Spleen (tissue), 11 donors: ENCODE measurements at regions not wholly inside any gene's neighbourhood (a gene's known extent, or its start where the extent isn't known, plus 50 kb on each side); places are given as distances from the start of the nearest gene placed in this dataset.

Experiments used
- DNase-seq: peaks from one replicate; pipeline ENCODE4 v3.0.0-alpha.2; 2020
- H3K27ac ChIP-seq, 8 donors: fragments of 200-600 bp; sonication (generic) in 7 of 8; 1 replicate in 4 of 8; 2 replicates in 4 of 8; pipeline versions ENCODE4 v1.5.0 to v1.8.0; 2016 to 2021; ENCODE audit warnings: inconsistent platforms in 4 of 8, mild to moderate bottlenecking in 4 of 8, moderate library complexity in 1 of 8
- H3K27me3 ChIP-seq, 7 donors: fragments of 200-600 bp; sonication (generic) in 6 of 7; replicated peaks in 1 of 7; 1 replicate in 4 of 7; 2 replicates in 3 of 7; pipeline versions ENCODE4 v1.5.0 to v1.8.0; 2016 to 2021; ENCODE audit warnings: inconsistent platforms in 3 of 7, mild to moderate bottlenecking in 1 of 7
- H3K36me3 ChIP-seq, 6 donors: fragments of 200-600 bp; sonication (generic) in 5 of 6; 1 replicate in 4 of 6; 2 replicates in 2 of 6; pipeline versions ENCODE4 v1.5.0 to v1.8.0; 2016 to 2021; ENCODE audit warnings: inconsistent platforms in 2 of 6
- H3K4me1 ChIP-seq, 6 donors: fragments of 200-600 bp; sonication (generic) in 5 of 6; 1 replicate in 3 of 6; 2 replicates in 3 of 6; pipeline versions ENCODE4 v1.5.0 to v1.8.0; 2016 to 2021; ENCODE audit warnings: inconsistent platforms in 3 of 6
- H3K4me3 ChIP-seq, 8 donors: fragments of 200-600 bp; sonication (generic) in 7 of 8; 1 replicate in 4 of 8; 2 replicates in 4 of 8; pipeline versions ENCODE4 v1.5.0 to v1.8.0; 2016 to 2021; ENCODE audit warnings: inconsistent platforms in 4 of 8, mild to moderate bottlenecking in 4 of 8, moderate library complexity in 2 of 8
- H3K9me3 ChIP-seq, 8 donors: fragments of 200-600 bp; sonication (generic) in 7 of 8; 1 replicate in 4 of 8; 2 replicates in 4 of 8; pipeline versions ENCODE4 v1.5.0 to v1.8.0; 2016 to 2021; ENCODE audit warnings: inconsistent platforms in 4 of 8
- CTCF ChIP-seq, 11 experiments: fragments of 200-600 bp in 7 of 11; fragments of 450-650 bp in 4 of 11; sonication (generic) in 4 of 11; IDR thresholded peaks in 8 of 11; conservative IDR thresholded peaks in 3 of 11; 1 replicate in 7 of 11; 2 replicates in 4 of 11; pipeline versions ENCODE4 v1.4.0 to v1.8.0; 2016 to 2021; ENCODE audit warnings: antibody characterized with exemption in 11 of 11, inconsistent platforms in 4 of 11, mild to moderate bottlenecking in 1 of 11
- POLR2A ChIP-seq, 3 donors: fragments of 450-650 bp; IDR thresholded peaks; one replicate each; pipeline ENCODE4 v1.5.1; 2017; ENCODE audit warnings: antibody characterized with exemption in 3 of 3, mild to moderate bottlenecking in 1 of 3
- POLR2AphosphoS5 ChIP-seq, 3 donors: sonication (generic); formaldehyde crosslinking; IDR thresholded peaks; one replicate each; pipeline ENCODE4 v1.5.1; 2017; ENCODE audit warnings: antibody characterized with exemption in 3 of 3
- WGBS, 5 donors: extraction: QIAGEN DNeasy Blood & Tissue Kit in 3 of 5; methylation state at CpG; one replicate each; pipeline versions ENCODE4 v1.1.5 to v1.1.7; 2013 to 2018; 5-methylcytosine and 5-hydroxymethylcytosine counted together
- intact Hi-C: fragments of 100-400 bp; cut with DNase I; formaldehyde crosslinking; loops from one replicate; pipeline ENCODE4 v1.15.0; 2023; ENCODE audit warnings: low total_unique reads
- donor health status: healthy with polysubstance abuse.
- donor health status: DM: no; HTN: no; CAD: no; lungs with moderate emphysema.
- donor health status: DM: no; HTN: no; CAD: no.
- donor health status: Bipolar disorder and iron deficiency.
- donor health status: healthy.
- donor health status: DM: no; HTN: no; CAD: no.
- donor health status: DM: yes; HTN: yes; CAD: no.

- DNase-seq = no peak
- TF ChIP-seq CTCF (IDR thresholded peaks at IDR 0.05 in 8 of 11, conservative IDR thresholded peaks at IDR 0.05 in 3 of 11) (no peak), POLR2A (IDR thresholded peaks at IDR 0.05) (no peak), POLR2AphosphoS5 (IDR thresholded peaks at IDR 0.05) (no peak)
- peaks cover 0 to 12% (median 0%) of the 10 kb centered on the region in 6 donors for H3K36me3 ChIP-seq
- H3K4me3 ChIP-seq = no peak overlapping the region
- H3K9me3 ChIP-seq = peaks cover 0 to 7% (median 6%) of the 10 kb centered on the region in 8 donors
- 94 to 99% (median 96%) methylated on average over 3 of the region's 3 CpGs for WGBS, 5 donors
- H3K4me1 ChIP-seq = peaks cover 0 to 6% (median 0%) of the 10 kb centered on the region in 6 donors
- intact Hi-C loops = no loop called here
- H3K27me3 ChIP-seq = no peaks in the 10 kb centered on the region
- no peak overlapping the region for H3K27ac ChIP-seq
Observed at GRCh38 chr3:15851735-15852134, 54.0 kb upstream of the ANKRD28 start.

- TF ChIP-seq POLR2AphosphoS5 (IDR thresholded peaks at IDR 0.05) (peak; percentile 61 to 85 (median 77)), CTCF (IDR thresholded peaks at IDR 0.05 in 8 of 11, conservative IDR thresholded peaks at IDR 0.05 in 3 of 11) (peak in 10 of 11 experiments; percentile 6 to 50 (median 36)), POLR2A (IDR thresholded peaks at IDR 0.05) (no peak)
- H3K27me3 ChIP-seq = no peaks in the 10 kb centered on the region
- H3K4me1 ChIP-seq = peaks cover 5 to 44% (median 28%) of the 10 kb centered on the region in 6 donors
- H3K4me3 ChIP-seq = peak overlapping the region; percentile 88 to 98 (median 96)
- H3K27ac ChIP-seq = peak overlapping the region; percentile 52 to 92 (median 86)
- peak; percentile 95 for DNase-seq
- whole genome bisulfite sequencing, 5 donors = 5 to 18% (median 7%) methylated on average over 16 to 70 of the region's 70 CpGs
- intact Hi-C loops = no loop called here
- no peaks in the 10 kb centered on the region for H3K9me3 ChIP-seq
- H3K36me3 ChIP-seq = no peaks in the 10 kb centered on the region
Observed at GRCh38 chr3:15858547-15859506, 61.0 kb upstream of the ANKRD28 start.

- intact Hi-C loops = no loop called here
- 0 to 3% (median 0%) methylated on average over 22 to 73 of the region's 73 CpGs for WGBS, 5 donors
- no peaks in the 10 kb centered on the region for H3K36me3 ChIP-seq
- H3K4me3 ChIP-seq = peak overlapping the region; percentile 88 to 98 (median 96)
- TF ChIP-seq POLR2AphosphoS5 (IDR thresholded peaks at IDR 0.05) = peak; percentile 56 to 84 (median 84)
- TF ChIP-seq POLR2A (IDR thresholded peaks at IDR 0.05) = no peak
- TF ChIP-seq CTCF (IDR thresholded peaks at IDR 0.05 in 8 of 11, conservative IDR thresholded peaks at IDR 0.05 in 3 of 11) = peak in 1 of 11 experiments; percentile 25
- H3K27ac ChIP-seq = peak overlapping the region; percentile 52 to 92 (median 86)
- DNase-seq = peak; percentile 93
- peaks cover 5 to 44% (median 28%) of the 10 kb centered on the region in 6 donors for H3K4me1 ChIP-seq
- no peaks in the 10 kb centered on the region for H3K27me3 ChIP-seq
- H3K9me3 ChIP-seq = no peaks in the 10 kb centered on the region
Observed at GRCh38 chr3:15859507-15860013, 61.8 kb upstream of the ANKRD28 start.
